ENCODE measurements at regions not wholly inside any gene's neighbourhood (a gene's known extent, or its start where the extent isn't known, plus 50 kb on each side); places are given as distances from the start of the nearest gene placed in this dataset.

DNA sequence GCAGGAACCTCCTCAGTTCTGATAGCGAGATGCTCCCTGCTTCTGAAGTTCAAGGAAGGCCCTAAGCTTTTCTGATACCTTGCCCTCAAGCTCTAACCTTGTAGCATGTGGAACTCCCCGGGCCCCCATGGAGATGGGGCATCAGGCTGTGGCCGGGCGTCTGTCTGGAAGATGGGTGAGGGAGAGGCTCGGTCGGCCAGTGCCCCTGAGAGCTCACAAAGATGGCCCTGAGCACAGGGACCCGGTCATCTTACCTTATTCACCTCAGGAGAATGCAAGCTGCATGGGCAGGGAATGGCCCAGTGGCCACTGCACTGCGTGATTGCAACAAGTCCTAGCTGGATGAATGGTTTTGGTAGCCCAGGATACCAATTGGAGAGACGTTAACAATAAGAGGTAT lies 830.3 kb downstream of the TBC1D22A start:
- Mint-ChIP-seq H3K4me3 (no peak overlapping the region), H3K27me3 (ENCODE audit: insufficient read depth, low read depth, poor library complexity) (peaks cover 7% of the 10 kb centered on the region), H3K36me3 (ENCODE audit: low read depth) (peaks cover 38% of the 10 kb centered on the region), H3K27ac (no peak overlapping the region), H3K4me1 (no peaks in the 10 kb centered on the region), H3K9me3 (peaks cover 97% of the 10 kb centered on the region)
- no peaks in the 10 kb centered on the region for H3K79me2 ChIP-seq (replicated peaks; ENCODE audit: insufficient read depth)
- H3K4me1 ChIP-seq (ENCODE audit: insufficient read depth), result no peaks in the 10 kb centered on the region
- TF ChIP-seq STAT1 (IDR thresholded peaks at IDR 0.05; ENCODE audit: unreplicated experiment) (no peak), EZH2phosphoT487 (IDR thresholded peaks at IDR 0.05; ENCODE audit: unreplicated experiment) (no peak), NANOG (IDR thresholded peaks at IDR 0.05; ENCODE audit: borderline replicate concordance) (no peak), ZNF114 (CRISPR knock-in tag; IDR thresholded peaks at IDR 0.05) (no peak), CREB1 (CRISPR knock-in tag; IDR thresholded peaks at IDR 0.05; ENCODE audit: low read depth) (no peak), JUNB (IDR thresholded peaks at IDR 0.05; ENCODE audit: unreplicated experiment) (no peak), EZH2 (IDR thresholded peaks at IDR 0.05; ENCODE audit: low read depth, unreplicated experiment) (no peak), POLR2AphosphoS5 (IDR thresholded peaks at IDR 0.05; ENCODE audit: low read depth) (no peak), ZNF331 (CRISPR knock-in tag; IDR thresholded peaks at IDR 0.05; ENCODE audit: low read depth) (no peak)
- TF ChIP-seq, protein P1, sequence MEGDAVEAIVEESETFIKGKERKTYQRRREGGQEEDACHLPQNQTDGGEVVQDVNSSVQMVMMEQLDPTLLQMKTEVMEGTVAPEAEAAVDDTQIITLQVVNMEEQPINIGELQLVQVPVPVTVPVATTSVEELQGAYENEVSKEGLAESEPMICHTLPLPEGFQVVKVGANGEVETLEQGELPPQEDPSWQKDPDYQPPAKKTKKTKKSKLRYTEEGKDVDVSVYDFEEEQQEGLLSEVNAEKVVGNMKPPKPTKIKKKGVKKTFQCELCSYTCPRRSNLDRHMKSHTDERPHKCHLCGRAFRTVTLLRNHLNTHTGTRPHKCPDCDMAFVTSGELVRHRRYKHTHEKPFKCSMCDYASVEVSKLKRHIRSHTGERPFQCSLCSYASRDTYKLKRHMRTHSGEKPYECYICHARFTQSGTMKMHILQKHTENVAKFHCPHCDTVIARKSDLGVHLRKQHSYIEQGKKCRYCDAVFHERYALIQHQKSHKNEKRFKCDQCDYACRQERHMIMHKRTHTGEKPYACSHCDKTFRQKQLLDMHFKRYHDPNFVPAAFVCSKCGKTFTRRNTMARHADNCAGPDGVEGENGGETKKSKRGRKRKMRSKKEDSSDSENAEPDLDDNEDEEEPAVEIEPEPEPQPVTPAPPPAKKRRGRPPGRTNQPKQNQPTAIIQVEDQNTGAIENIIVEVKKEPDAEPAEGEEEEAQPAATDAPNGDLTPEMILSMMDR (conservative IDR thresholded peaks at IDR 0.05; ENCODE audit: low read depth in 2 of 2), result no peak
- TF ChIP-seq, protein P2, sequence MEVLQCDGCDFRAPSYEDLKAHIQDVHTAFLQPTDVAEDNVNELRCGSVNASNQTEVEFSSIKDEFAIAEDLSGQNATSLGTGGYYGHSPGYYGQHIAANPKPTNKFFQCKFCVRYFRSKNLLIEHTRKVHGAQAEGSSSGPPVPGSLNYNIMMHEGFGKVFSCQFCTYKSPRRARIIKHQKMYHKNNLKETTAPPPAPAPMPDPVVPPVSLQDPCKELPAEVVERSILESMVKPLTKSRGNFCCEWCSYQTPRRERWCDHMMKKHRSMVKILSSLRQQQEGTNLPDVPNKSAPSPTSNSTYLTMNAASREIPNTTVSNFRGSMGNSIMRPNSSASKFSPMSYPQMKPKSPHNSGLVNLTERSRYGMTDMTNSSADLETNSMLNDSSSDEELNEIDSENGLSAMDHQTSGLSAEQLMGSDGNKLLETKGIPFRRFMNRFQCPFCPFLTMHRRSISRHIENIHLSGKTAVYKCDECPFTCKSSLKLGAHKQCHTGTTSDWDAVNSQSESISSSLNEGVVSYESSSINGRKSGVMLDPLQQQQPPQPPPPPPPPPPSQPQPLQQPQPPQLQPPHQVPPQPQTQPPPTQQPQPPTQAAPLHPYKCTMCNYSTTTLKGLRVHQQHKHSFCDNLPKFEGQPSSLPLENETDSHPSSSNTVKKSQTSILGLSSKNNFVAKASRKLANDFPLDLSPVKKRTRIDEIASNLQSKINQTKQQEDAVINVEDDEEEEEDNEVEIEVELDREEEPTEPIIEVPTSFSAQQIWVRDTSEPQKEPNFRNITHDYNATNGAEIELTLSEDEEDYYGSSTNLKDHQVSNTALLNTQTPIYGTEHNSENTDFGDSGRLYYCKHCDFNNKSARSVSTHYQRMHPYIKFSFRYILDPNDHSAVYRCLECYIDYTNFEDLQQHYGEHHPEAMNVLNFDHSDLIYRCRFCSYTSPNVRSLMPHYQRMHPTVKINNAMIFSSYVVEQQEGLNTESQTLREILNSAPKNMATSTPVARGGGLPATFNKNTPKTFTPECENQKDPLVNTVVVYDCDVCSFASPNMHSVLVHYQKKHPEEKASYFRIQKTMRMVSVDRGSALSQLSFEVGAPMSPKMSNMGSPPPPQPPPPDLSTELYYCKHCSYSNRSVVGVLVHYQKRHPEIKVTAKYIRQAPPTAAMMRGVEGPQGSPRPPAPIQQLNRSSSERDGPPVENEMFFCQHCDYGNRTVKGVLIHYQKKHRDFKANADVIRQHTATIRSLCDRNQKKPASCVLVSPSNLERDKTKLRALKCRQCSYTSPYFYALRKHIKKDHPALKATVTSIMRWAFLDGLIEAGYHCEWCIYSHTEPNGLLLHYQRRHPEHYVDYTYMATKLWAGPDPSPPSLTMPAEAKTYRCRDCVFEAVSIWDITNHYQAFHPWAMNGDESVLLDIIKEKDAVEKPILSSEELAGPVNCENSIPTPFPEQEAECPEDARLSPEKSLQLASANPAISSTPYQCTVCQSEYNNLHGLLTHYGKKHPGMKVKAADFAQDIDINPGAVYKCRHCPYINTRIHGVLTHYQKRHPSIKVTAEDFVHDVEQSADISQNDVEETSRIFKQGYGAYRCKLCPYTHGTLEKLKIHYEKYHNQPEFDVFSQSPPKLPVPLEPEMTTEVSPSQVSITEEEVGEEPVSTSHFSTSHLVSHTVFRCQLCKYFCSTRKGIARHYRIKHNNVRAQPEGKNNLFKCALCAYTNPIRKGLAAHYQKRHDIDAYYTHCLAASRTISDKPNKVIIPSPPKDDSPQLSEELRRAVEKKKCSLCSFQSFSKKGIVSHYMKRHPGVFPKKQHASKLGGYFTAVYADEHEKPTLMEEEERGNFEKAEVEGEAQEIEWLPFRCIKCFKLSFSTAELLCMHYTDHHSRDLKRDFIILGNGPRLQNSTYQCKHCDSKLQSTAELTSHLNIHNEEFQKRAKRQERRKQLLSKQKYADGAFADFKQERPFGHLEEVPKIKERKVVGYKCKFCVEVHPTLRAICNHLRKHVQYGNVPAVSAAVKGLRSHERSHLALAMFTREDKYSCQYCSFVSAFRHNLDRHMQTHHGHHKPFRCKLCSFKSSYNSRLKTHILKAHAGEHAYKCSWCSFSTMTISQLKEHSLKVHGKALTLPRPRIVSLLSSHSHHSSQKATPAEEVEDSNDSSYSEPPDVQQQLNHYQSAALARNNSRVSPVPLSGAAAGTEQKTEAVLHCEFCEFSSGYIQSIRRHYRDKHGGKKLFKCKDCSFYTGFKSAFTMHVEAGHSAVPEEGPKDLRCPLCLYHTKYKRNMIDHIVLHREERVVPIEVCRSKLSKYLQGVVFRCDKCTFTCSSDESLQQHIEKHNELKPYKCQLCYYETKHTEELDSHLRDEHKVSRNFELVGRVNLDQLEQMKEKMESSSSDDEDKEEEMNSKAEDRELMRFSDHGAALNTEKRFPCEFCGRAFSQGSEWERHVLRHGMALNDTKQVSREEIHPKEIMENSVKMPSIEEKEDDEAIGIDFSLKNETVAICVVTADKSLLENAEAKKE (CRISPR knock-in tag; IDR thresholded peaks at IDR 0.05), result no peak
- TF ChIP-seq, protein P3, sequence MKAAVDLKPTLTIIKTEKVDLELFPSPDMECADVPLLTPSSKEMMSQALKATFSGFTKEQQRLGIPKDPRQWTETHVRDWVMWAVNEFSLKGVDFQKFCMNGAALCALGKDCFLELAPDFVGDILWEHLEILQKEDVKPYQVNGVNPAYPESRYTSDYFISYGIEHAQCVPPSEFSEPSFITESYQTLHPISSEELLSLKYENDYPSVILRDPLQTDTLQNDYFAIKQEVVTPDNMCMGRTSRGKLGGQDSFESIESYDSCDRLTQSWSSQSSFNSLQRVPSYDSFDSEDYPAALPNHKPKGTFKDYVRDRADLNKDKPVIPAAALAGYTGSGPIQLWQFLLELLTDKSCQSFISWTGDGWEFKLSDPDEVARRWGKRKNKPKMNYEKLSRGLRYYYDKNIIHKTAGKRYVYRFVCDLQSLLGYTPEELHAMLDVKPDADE (IDR thresholded peaks at IDR 0.05), result no peak
- TF ChIP-seq, protein P4, sequence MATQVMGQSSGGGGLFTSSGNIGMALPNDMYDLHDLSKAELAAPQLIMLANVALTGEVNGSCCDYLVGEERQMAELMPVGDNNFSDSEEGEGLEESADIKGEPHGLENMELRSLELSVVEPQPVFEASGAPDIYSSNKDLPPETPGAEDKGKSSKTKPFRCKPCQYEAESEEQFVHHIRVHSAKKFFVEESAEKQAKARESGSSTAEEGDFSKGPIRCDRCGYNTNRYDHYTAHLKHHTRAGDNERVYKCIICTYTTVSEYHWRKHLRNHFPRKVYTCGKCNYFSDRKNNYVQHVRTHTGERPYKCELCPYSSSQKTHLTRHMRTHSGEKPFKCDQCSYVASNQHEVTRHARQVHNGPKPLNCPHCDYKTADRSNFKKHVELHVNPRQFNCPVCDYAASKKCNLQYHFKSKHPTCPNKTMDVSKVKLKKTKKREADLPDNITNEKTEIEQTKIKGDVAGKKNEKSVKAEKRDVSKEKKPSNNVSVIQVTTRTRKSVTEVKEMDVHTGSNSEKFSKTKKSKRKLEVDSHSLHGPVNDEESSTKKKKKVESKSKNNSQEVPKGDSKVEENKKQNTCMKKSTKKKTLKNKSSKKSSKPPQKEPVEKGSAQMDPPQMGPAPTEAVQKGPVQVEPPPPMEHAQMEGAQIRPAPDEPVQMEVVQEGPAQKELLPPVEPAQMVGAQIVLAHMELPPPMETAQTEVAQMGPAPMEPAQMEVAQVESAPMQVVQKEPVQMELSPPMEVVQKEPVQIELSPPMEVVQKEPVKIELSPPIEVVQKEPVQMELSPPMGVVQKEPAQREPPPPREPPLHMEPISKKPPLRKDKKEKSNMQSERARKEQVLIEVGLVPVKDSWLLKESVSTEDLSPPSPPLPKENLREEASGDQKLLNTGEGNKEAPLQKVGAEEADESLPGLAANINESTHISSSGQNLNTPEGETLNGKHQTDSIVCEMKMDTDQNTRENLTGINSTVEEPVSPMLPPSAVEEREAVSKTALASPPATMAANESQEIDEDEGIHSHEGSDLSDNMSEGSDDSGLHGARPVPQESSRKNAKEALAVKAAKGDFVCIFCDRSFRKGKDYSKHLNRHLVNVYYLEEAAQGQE (IDR thresholded peaks at IDR 0.05; ENCODE audit: unreplicated experiment), result no peak
- no peak overlapping the region for H3K4me2 ChIP-seq
- no peaks in the 10 kb centered on the region for H3K27me3 ChIP-seq (ENCODE audit: insufficient read depth)
- peaks cover 4% of the 10 kb centered on the region; the same call in 1 of the 2 replicates for H3K36me3 ChIP-seq (ENCODE audit: insufficient read depth)
- no peak overlapping the region for H2AFZ ChIP-seq
- no peak overlapping the region for H3K4me3 ChIP-seq
- H3K9me2 ChIP-seq (ENCODE audit: insufficient read depth), result no peaks in the 10 kb centered on the region
- no peak overlapping the region for H3K27ac ChIP-seq (ENCODE audit: low read depth)
- no peaks in the 10 kb centered on the region for H3F3A ChIP-seq (replicated peaks; ENCODE audit: low read depth)
- no peaks in the 10 kb centered on the region for H4K20me1 ChIP-seq (replicated peaks; ENCODE audit: insufficient read depth)
- ATAC-seq, result no peak
- no peak for DNase-seq (ENCODE audit: low spot score)

All from GM23338 (cell line).